ENCODE measurements at regions not wholly inside any gene's neighbourhood (a gene's known extent, or its start where the extent isn't known, plus 50 kb on each side); places are given as distances from the start of the nearest gene placed in this dataset.

- TF ChIP-seq CTCF (conservative IDR thresholded peaks at IDR 0.05): no peak
- TF ChIP-seq EZH2 (IDR thresholded peaks at IDR 0.05; ENCODE audit: low read depth): no peak
These were observed 319.9 kb upstream of the PCSK5 start for GRCh38 chr9:75570538-75570937.
